ENCODE measurements at regions not wholly inside any gene's neighbourhood (a gene's known extent, or its start where the extent isn't known, plus 50 kb on each side); places are given as distances from the start of the nearest gene placed in this dataset.

- DNase-seq (ENCODE audit: low read depth in 3 of 3, low spot score in 2 of 3): no peak
These were observed 115.0 kb upstream of the HS3ST1 start for GRCh38 chr4:11543706-11544105.

GRCh38 chr4:11542952-11543351, 114.3 kb upstream of the HS3ST1 start:
- no peak for DNase-seq (ENCODE audit: low read depth in 3 of 3, low spot score in 2 of 3)

GRCh38 chr4:11537846-11538245, 109.2 kb upstream of the HS3ST1 start:
- no peak for DNase-seq (ENCODE audit: low read depth in 3 of 3, low spot score in 2 of 3)

- no peak for DNase-seq (ENCODE audit: low read depth in 3 of 3, low spot score in 2 of 3)
These were observed 106.6 kb upstream of the HS3ST1 start for GRCh38 chr4:11535333-11535732.

- no peak for DNase-seq (ENCODE audit: low read depth in 3 of 3, low spot score in 2 of 3)
These were observed 106.1 kb upstream of the HS3ST1 start for GRCh38 chr4:11534623-11535302.

GRCh38 chr4:11532138-11532537, 103.4 kb upstream of the HS3ST1 start:
- DNase-seq (ENCODE audit: low read depth in 3 of 3, low spot score in 2 of 3): no peak

- DNase-seq (ENCODE audit: low read depth in 3 of 3, low spot score in 2 of 3): no peak
These were observed 101.0 kb upstream of the HS3ST1 start for GRCh38 chr4:11529625-11530201.

- no peak for DNase-seq (ENCODE audit: low read depth in 3 of 3, low spot score in 2 of 3)
These were observed 96.4 kb upstream of the HS3ST1 start for GRCh38 chr4:11525085-11525484.

- no peak for DNase-seq (ENCODE audit: low read depth in 3 of 3, low spot score in 2 of 3)
These were observed 90.1 kb upstream of the HS3ST1 start for GRCh38 chr4:11518754-11519153.

GRCh38 chr4:11514779-11515419, 86.2 kb upstream of the HS3ST1 start:
- no peak for DNase-seq (ENCODE audit: low read depth in 3 of 3, low spot score in 2 of 3)

GRCh38 chr4:11514003-11514402, 85.3 kb upstream of the HS3ST1 start:
- DNase-seq (ENCODE audit: low read depth in 3 of 3, low spot score in 2 of 3): no peak

GRCh38 chr4:11512871-11513270, 84.2 kb upstream of the HS3ST1 start:
- DNase-seq (ENCODE audit: low read depth in 3 of 3, low spot score in 2 of 3): no peak

- DNase-seq (ENCODE audit: low read depth in 3 of 3, low spot score in 2 of 3): no peak
These were observed 82.6 kb upstream of the HS3ST1 start for GRCh38 chr4:11511321-11511720.

- DNase-seq (ENCODE audit: low read depth in 3 of 3, low spot score in 2 of 3): no peak
These were observed 79.2 kb upstream of the HS3ST1 start for GRCh38 chr4:11507920-11508319.

- DNase-seq (ENCODE audit: low read depth in 3 of 3, low spot score in 2 of 3): no peak
These were observed 77.5 kb upstream of the HS3ST1 start for GRCh38 chr4:11506194-11506593.

- no peak for DNase-seq (ENCODE audit: low read depth in 3 of 3, low spot score in 2 of 3)
These were observed 76.7 kb upstream of the HS3ST1 start for GRCh38 chr4:11505221-11505971.

- DNase-seq (ENCODE audit: low read depth in 3 of 3, low spot score in 2 of 3): no peak
These were observed 74.5 kb upstream of the HS3ST1 start for GRCh38 chr4:11503166-11503565.

GRCh38 chr4:11497972-11498371, 69.3 kb upstream of the HS3ST1 start:
- no peak for DNase-seq (ENCODE audit: low read depth in 3 of 3, low spot score in 2 of 3)

- no peak for DNase-seq (ENCODE audit: low read depth in 3 of 3, low spot score in 2 of 3)
These were observed 68.6 kb upstream of the HS3ST1 start for GRCh38 chr4:11497212-11497806.

GRCh38 chr4:11496351-11496829, 67.7 kb upstream of the HS3ST1 start:
- no peak for DNase-seq (ENCODE audit: low read depth in 3 of 3, low spot score in 2 of 3)

GRCh38 chr4:11495818-11496217, 67.1 kb upstream of the HS3ST1 start:
- no peak for DNase-seq (ENCODE audit: low read depth in 3 of 3, low spot score in 2 of 3)

Measured in right renal cortex interstitium (tissue), 3 donors.